A549 (cell line): ENCODE measurements at regions not wholly inside any gene's neighbourhood (a gene's known extent, or its start where the extent isn't known, plus 50 kb on each side); places are given as distances from the start of the nearest gene placed in this dataset.

Experiments
- JUNB ChIP-seq: fragments of >200 bp; sonication (Bioruptor Twin); formaldehyde crosslinking; IDR thresholded peaks from 2 replicates; pipeline ENCODE4 v1.6.1; 2016
- POLR2A ChIP-seq: IDR thresholded peaks from 2 replicates; pipeline ENCODE4 v1.6.1; 2012; ENCODE audit warnings: mild to moderate bottlenecking, low read length
- TF ChIP-seq, protein P1 (sequence below): fragments of 150-350 bp; IDR thresholded peaks from 2 replicates; pipeline ENCODE4 v1.6.1; 2014; ENCODE audit warnings: low read depth, mild to moderate bottlenecking, low read length
- TF ChIP-seq, protein P2 (sequence below): fragments of >200 bp; sonication (Bioruptor Twin); formaldehyde crosslinking; IDR thresholded peaks from 3 replicates; pipeline ENCODE4 v1.5.1; 2016
- TF ChIP-seq, protein P3 (sequence below): fragments of 450-650 bp; IDR thresholded peaks from 2 replicates; pipeline ENCODE4 v1.6.1; 2014; ENCODE audit warnings: antibody characterized with exemption

DNA sequence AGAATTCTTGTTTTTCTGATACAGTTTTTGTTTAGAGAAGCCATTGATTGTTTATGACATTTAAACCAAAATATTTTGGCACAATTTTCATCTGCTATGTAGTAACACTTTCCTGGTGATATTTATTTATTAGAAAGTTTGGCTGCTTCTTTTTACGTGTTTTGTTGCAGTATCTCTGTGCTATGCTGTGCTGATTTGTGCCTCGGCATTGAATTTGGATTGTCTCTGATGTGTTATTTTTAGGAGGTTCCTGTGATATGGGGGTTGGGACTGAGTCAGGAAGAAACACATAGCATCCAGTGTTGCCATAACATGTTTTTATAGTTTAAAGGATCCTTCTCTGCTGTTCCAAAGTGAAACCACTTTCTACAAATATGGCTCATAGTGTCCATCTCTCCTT lies 1197.7 kb upstream of the LRRN3 start:
- TF ChIP-seq, protein P1, sequence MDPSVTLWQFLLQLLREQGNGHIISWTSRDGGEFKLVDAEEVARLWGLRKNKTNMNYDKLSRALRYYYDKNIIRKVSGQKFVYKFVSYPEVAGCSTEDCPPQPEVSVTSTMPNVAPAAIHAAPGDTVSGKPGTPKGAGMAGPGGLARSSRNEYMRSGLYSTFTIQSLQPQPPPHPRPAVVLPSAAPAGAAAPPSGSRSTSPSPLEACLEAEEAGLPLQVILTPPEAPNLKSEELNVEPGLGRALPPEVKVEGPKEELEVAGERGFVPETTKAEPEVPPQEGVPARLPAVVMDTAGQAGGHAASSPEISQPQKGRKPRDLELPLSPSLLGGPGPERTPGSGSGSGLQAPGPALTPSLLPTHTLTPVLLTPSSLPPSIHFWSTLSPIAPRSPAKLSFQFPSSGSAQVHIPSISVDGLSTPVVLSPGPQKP = no peak
- TF ChIP-seq, protein P2, sequence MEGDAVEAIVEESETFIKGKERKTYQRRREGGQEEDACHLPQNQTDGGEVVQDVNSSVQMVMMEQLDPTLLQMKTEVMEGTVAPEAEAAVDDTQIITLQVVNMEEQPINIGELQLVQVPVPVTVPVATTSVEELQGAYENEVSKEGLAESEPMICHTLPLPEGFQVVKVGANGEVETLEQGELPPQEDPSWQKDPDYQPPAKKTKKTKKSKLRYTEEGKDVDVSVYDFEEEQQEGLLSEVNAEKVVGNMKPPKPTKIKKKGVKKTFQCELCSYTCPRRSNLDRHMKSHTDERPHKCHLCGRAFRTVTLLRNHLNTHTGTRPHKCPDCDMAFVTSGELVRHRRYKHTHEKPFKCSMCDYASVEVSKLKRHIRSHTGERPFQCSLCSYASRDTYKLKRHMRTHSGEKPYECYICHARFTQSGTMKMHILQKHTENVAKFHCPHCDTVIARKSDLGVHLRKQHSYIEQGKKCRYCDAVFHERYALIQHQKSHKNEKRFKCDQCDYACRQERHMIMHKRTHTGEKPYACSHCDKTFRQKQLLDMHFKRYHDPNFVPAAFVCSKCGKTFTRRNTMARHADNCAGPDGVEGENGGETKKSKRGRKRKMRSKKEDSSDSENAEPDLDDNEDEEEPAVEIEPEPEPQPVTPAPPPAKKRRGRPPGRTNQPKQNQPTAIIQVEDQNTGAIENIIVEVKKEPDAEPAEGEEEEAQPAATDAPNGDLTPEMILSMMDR = no peak
- no peak for TF ChIP-seq JUNB
- TF ChIP-seq, protein P3, sequence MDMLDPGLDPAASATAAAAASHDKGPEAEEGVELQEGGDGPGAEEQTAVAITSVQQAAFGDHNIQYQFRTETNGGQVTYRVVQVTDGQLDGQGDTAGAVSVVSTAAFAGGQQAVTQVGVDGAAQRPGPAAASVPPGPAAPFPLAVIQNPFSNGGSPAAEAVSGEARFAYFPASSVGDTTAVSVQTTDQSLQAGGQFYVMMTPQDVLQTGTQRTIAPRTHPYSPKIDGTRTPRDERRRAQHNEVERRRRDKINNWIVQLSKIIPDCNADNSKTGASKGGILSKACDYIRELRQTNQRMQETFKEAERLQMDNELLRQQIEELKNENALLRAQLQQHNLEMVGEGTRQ = no peak
- TF ChIP-seq POLR2A = no peak
